Endothelial cell of umbilical vein (primary cell): ENCODE measurements at regions not wholly inside any gene's neighbourhood (a gene's known extent, or its start where the extent isn't known, plus 50 kb on each side); places are given as distances from the start of the nearest gene placed in this dataset.

Experiments
- BruUV-seq: library from RNA; stranded (reverse); fragments of 400-500 nt; replicated peaks from 2 replicates; lab custom pipeline; 2021; lab: Mats Ljungman, UMichigan
- CTCF ChIA-PET: fragments of 300-600, 350-600 bp; sonication (Branson Sonifier 250); formaldehyde crosslinking; loops from one replicate; lab custom pipeline; 2021; ENCODE audit warnings: antibody characterized with exemption, inconsistent platforms; lab: Charles Lee
- POLR2A ChIA-PET: fragments of 300-600, 350-600 bp; sonication (Branson Sonifier 250); formaldehyde crosslinking; loops from one replicate; lab custom pipeline; 2021; ENCODE audit warnings: antibody characterized with exemption, inconsistent platforms; lab: Charles Lee
- DNase-seq: peaks from one replicate; pipeline ENCODE4 v3.0.0-alpha.2; 2011; ENCODE audit warnings: low read depth, low spot score
- FAIRE-seq: peaks from 2 replicates; lab custom pipeline; 2011; peaks lifted over from hg19 to GRCh38; lab: Jason Lieb, UNC
- H2AFZ ChIP-seq: 2 replicates; pipeline ENCODE4 v1.6.0; 2012; ENCODE audit warnings: low read depth, low read length, control low read depth, inconsistent platforms
- H3K27ac ChIP-seq: 2 replicates; pipeline ENCODE4 v1.5.1; 2011; ENCODE audit warnings: low read depth, mild to moderate bottlenecking, control low read depth, low read length, moderate library complexity; ENCODE audit not compliant: insufficient read depth
- H3K27me3 ChIP-seq, 2 experiments: 2 replicates each; pipeline versions ENCODE4 v1.6.0 to v1.6.1; 2011; ENCODE audit warnings: low read length in 2 of 2, mixed read lengths in 1 of 2; ENCODE audit not compliant: control insufficient read depth in 2 of 2, insufficient read depth in 2 of 2
- H3K36me3 ChIP-seq, 2 experiments: 2 replicates in 1 of 2; 3 replicates in 1 of 2; pipeline ENCODE4 v1.5.1; 2011; ENCODE audit warnings: low read length in 2 of 2, mild to moderate bottlenecking in 1 of 2, moderate library complexity in 1 of 2; ENCODE audit not compliant: control insufficient read depth in 2 of 2, insufficient read depth in 2 of 2; ENCODE audit errors: extremely low read depth in 1 of 2
- H3K4me1 ChIP-seq: 3 replicates; pipeline ENCODE4 v1.5.1; 2011; ENCODE audit warnings: mild to moderate bottlenecking, low read length; ENCODE audit not compliant: control insufficient read depth, insufficient read depth; ENCODE audit errors: extremely low read depth
- H3K4me2 ChIP-seq: 2 replicates; pipeline ENCODE4 v1.6.1; 2011; ENCODE audit warnings: low read length, control low read depth, mixed read lengths; ENCODE audit not compliant: insufficient read depth
- H3K4me3 ChIP-seq, 3 experiments: fragments of 200-600 bp in 1 of 3; sonication (generic), shearing (Covaris generic) in 1 of 3; replicated peaks in 1 of 3; 2 replicates each; pipeline ENCODE4 v1.5.1; 2011 to 2016; ENCODE audit warnings: control low read depth in 3 of 3, low read length in 3 of 3, mild to moderate bottlenecking in 2 of 3, inconsistent platforms in 1 of 3, low read depth in 1 of 3, moderate library complexity in 1 of 3; ENCODE audit not compliant: insufficient read depth in 1 of 3
- H3K79me2 ChIP-seq: 2 replicates; pipeline ENCODE4 v1.6.0; 2012; ENCODE audit warnings: low read length, inconsistent platforms; ENCODE audit not compliant: control insufficient read depth, insufficient read depth
- H3K9ac ChIP-seq: replicated peaks from 2 replicates; pipeline ENCODE3; 2011; ENCODE audit warnings: low read length, control low read depth; ENCODE audit not compliant: insufficient read depth; ENCODE audit errors: extremely low read depth
- H3K9me1 ChIP-seq: replicated peaks from 3 replicates; pipeline ENCODE4 v1.6.0; 2011; ENCODE audit warnings: mild to moderate bottlenecking, low read length; ENCODE audit not compliant: control insufficient read depth, insufficient read depth; ENCODE audit errors: extremely low read depth
- H3K9me3 ChIP-seq: replicated peaks from 2 replicates; pipeline ENCODE4 v1.5.1; 2012; ENCODE audit warnings: low read length, inconsistent platforms; ENCODE audit not compliant: control insufficient read depth, insufficient read depth
- H4K20me1 ChIP-seq: replicated peaks from 2 replicates; pipeline ENCODE3; 2011; ENCODE audit warnings: mild to moderate bottlenecking, low read length; ENCODE audit not compliant: control insufficient read depth, insufficient read depth; ENCODE audit errors: extremely low read depth
- CTCF ChIP-seq, 2 donors: IDR thresholded peaks; 1 replicate in 1 of 2; 2 replicates in 1 of 2; pipeline ENCODE4 v1.5.1; 2011; ENCODE audit warnings: low read length in 2 of 2, mild to moderate bottlenecking in 2 of 2, moderate library complexity in 2 of 2, control low read depth in 1 of 2, inconsistent platforms in 1 of 2, low read depth in 1 of 2; ENCODE audit not compliant: insufficient read depth in 1 of 2; ENCODE audit errors: extremely low read depth in 1 of 2
- EZH2 ChIP-seq: IDR thresholded peaks from 2 replicates; pipeline ENCODE4 v1.6.1; 2012; ENCODE audit warnings: borderline replicate concordance, low read depth, mild to moderate bottlenecking, moderate library complexity, low read length, inconsistent platforms; ENCODE audit not compliant: severe bottlenecking
- FOS ChIP-seq: IDR thresholded peaks from 2 replicates; pipeline ENCODE4 v1.6.1; 2011; ENCODE audit warnings: mild to moderate bottlenecking, low read length, moderate library complexity, borderline replicate concordance; ENCODE audit not compliant: insufficient read depth
- GATA2 ChIP-seq: IDR thresholded peaks from 2 replicates; pipeline ENCODE4 v1.7.0; 2011; ENCODE audit warnings: low read depth, mild to moderate bottlenecking, moderate library complexity, mixed read lengths, low read length; ENCODE audit not compliant: insufficient read length, insufficient read depth
- JUN ChIP-seq: IDR thresholded peaks from 2 replicates; pipeline ENCODE4 v1.6.1; 2011; ENCODE audit warnings: borderline replicate concordance, low read depth; ENCODE audit not compliant: insufficient read length, insufficient read depth
- MYC ChIP-seq: IDR thresholded peaks from one replicate; pipeline ENCODE4 v1.6.1; 2011; ENCODE audit warnings: mild to moderate bottlenecking, low read depth, low read length
- POLR2A ChIP-seq: IDR thresholded peaks from 2 replicates; pipeline ENCODE4 v1.6.1; 2012; ENCODE audit warnings: low read depth, mild to moderate bottlenecking, control low read depth, low read length
- POLR2AphosphoS5 ChIP-seq: IDR thresholded peaks from 2 replicates; pipeline ENCODE4 v1.6.1; 2012; ENCODE audit warnings: low read depth, mild to moderate bottlenecking, control low read depth, low read length, moderate library complexity; ENCODE audit not compliant: insufficient read depth
- dilution Hi-C: fragments of 300-500 bp; cut with MboI; formaldehyde crosslinking; loops from one replicate; pipeline ENCODE4 v1.15.0; 2019; ENCODE audit warnings: low sequenced_read_pairs; ENCODE audit not compliant: extremely low pct_ligation_motif_present
- intact Hi-C: fragments of 100-400 bp; cut with micrococcal nuclease; formaldehyde crosslinking; loops from one replicate; pipeline ENCODE4 v1.10.0; 2022
- TF ChIP-seq, protein P1 (sequence below): IDR thresholded peaks from 2 replicates; pipeline ENCODE4 v1.6.1; 2011; ENCODE audit not compliant: insufficient read depth, insufficient read length

DNA sequence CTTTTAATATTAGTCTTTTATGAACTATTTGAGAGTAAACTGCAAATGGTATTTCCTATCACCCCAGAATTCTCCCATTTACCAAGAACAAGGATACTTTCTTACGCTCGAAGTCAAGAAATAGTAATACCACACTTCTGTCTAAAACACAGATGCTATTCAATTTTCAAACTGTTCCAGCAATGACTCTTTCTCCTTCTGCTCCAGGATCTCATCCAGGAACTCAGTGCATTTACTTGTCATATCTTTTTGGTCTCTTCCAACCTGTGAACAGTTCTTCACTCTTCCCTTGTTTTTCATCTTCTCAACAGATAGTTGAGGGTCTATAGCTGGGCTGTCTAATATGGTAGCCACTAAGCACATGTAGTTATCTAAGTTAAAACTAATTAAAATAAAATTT lies 87.1 kb upstream of the GAP43 start:
- dilution Hi-C loops (no loop called here), intact Hi-C loops (no loop called here)
- Histone ChIP-seq H3K27ac (no peak overlapping the region), H3K79me2 (no peaks in the 10 kb centered on the region), H2AFZ (no peak overlapping the region), H3K27me3 (peaks cover 2% of the 10 kb centered on the region in 2 experiments), H3K9me3 (no peaks in the 10 kb centered on the region), H4K20me1 (no peaks in the 10 kb centered on the region), H3K4me3 (no peak overlapping the region), H3K4me2 (no peak overlapping the region), H3K4me1 (no peaks in the 10 kb centered on the region), H3K9ac (no peak overlapping the region), H3K9me1 (no peaks in the 10 kb centered on the region), H3K36me3 (no peaks in the 10 kb centered on the region)
- TF ChIP-seq MYC, result no peak
- no peak for TF ChIP-seq FOS
- TF ChIP-seq, protein P1, sequence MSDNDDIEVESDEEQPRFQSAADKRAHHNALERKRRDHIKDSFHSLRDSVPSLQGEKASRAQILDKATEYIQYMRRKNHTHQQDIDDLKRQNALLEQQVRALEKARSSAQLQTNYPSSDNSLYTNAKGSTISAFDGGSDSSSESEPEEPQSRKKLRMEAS, result no peak
- TF ChIP-seq POLR2A, result no peak
- no peak for TF ChIP-seq JUN
- no peak for TF ChIP-seq POLR2AphosphoS5
- TF ChIP-seq EZH2, result no peak
- no peak for TF ChIP-seq CTCF (IDR thresholded peaks at IDR 0.05; ENCODE audit: extremely low read depth in 1 of 2, insufficient read depth in 1 of 2, low read depth in 1 of 2, low read length in 2 of 2)
- TF ChIP-seq GATA2, result no peak
- FAIRE-seq (no peak), DNase-seq (no peak)
- ChIA-PET CTCF (no interaction called here), POLR2A (no interaction called here)
- BruUV-seq, result no TSS peak
